ENCODE measurements at regions not wholly inside any gene's neighbourhood (a gene's known extent, or its start where the extent isn't known, plus 50 kb on each side); places are given as distances from the start of the nearest gene placed in this dataset.
A peak's percentile ranks its signal among the peaks of the same experiment; 100 is the strongest.
"Not testable (repeated sequence)": the region's sequence is repeated elsewhere in the genome, so short reads cannot be mapped to it uniquely, and the experiment has no call there.

DNA sequence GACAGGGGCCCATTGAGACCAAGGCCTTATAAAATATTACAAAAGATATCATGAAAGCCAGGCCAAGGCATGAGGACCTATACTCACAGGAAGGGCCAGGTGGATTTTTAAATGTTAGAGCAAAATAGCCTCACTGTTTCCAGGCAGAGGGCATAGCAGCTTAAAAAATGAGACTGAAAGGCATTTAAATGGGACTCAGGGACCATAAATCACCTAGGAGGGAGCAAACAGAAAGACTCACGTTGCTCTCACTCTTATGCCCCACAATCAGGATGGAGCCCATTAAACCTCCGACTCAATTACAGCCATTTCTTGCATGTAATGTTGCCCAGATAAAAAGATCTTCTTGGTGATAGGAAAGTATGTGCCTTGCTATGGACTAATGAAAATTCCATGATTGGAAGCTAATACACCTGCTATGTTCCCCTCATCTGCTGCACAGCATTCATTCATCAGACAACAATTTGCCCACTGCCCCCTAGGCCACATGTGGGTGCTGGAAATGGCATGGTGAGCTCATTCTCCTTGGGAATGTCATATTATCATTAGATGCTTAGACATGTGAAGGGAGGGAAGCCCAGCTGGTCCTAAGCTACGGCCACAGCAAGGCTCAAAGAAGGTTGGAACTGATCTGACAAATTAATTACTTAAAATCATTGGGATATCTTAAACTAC is 128.6 kb upstream of the GRIA1 start:
- H3K4me1 ChIP-seq (ENCODE audit: control insufficient read depth in 1 of 2, insufficient read depth in 2 of 2, low read length in 2 of 2), result no peaks in the 10 kb centered on the region
- intact Hi-C loops (cut with DNase I), result no loop called here
- DNase-seq (no peak), ATAC-seq (ENCODE audit: low FRiP score) (no peak)
- H3K27me3 ChIP-seq (ENCODE audit: control insufficient read depth in 1 of 2, insufficient read depth in 2 of 2, low read length in 1 of 2), result no peaks in the 10 kb centered on the region
- no peaks in the 10 kb centered on the region for H3K36me3 ChIP-seq (ENCODE audit: control insufficient read depth in 1 of 2, insufficient read depth in 2 of 2, low read length in 1 of 2)
- WGBS, 2 donors, result 85 to 88% methylated on average over 3 of the region's 3 CpGs
- H3K4me3 ChIP-seq (ENCODE audit: low read length in 2 of 2), result no peak overlapping the region
- H3K9me3 ChIP-seq (ENCODE audit: control insufficient read depth, low read length), result no peaks in the 10 kb centered on the region
- H3K27ac ChIP-seq (ENCODE audit: low read depth in 1 of 2, low read length in 2 of 2), result no peak overlapping the region

DNA sequence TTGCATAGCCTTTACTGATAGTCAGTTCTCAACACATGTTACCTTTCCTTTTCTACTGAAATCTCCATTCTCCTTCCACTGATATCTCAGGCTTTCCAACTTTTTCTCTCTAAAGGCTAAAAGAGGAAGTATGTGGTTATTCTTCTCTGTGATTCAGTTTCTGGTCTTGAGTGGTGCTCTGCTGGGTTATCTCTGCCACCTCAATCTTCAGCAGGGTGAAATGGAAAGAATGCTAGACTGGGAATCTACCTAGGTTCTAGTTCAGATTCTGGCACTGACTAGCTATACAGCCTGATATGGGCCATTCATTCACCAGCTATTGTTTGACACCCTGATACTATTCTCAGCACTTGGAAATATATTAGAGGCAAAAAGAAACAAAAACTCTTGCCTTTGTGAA is 124.9 kb upstream of the GRIA1 start:
- intact Hi-C loops (cut with DNase I), result no loop called here
- DNase-seq, result no peak
- Histone ChIP-seq H3K9me3 (ENCODE audit: control insufficient read depth, low read length) (no peaks in the 10 kb centered on the region), H3K4me1 (ENCODE audit: control insufficient read depth in 1 of 2, insufficient read depth in 2 of 2, low read length in 2 of 2) (no peaks in the 10 kb centered on the region), H3K27me3 (ENCODE audit: control insufficient read depth in 1 of 2, insufficient read depth in 2 of 2, low read length in 1 of 2) (no peaks in the 10 kb centered on the region), H3K4me3 (ENCODE audit: low read length in 2 of 2) (no peak overlapping the region), H3K36me3 (ENCODE audit: control insufficient read depth in 1 of 2, insufficient read depth in 2 of 2, low read length in 1 of 2) (no peaks in the 10 kb centered on the region), H3K27ac (ENCODE audit: low read depth in 1 of 2, low read length in 2 of 2) (no peak overlapping the region)
- ATAC-seq (ENCODE audit: low FRiP score), result no peak

DNA sequence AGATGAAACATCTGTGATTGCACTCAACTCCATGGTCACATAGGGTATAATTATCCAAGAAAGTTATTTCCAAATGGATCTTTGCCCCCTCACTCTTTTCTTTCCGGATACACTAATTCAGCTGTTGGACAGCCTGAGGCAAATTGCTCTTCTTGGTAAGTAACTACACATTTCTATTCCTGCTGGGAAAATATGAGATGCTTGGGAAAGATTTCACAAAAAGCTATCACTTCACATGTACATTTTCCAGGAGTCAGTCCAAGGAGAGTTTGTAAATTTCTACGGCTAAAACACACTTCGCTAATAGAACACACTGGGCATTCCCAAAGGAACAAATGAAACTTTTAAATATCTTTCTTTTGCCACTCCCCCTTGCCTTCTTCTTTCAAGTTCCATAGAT is 123.0 kb upstream of the GRIA1 start:
- Histone ChIP-seq H3K9me3 (ENCODE audit: control insufficient read depth, low read length) (no peaks in the 10 kb centered on the region), H3K4me1 (ENCODE audit: control insufficient read depth in 1 of 2, insufficient read depth in 2 of 2, low read length in 2 of 2) (no peaks in the 10 kb centered on the region), H3K27ac (ENCODE audit: low read depth in 1 of 2, low read length in 2 of 2) (no peak overlapping the region), H3K27me3 (ENCODE audit: control insufficient read depth in 1 of 2, insufficient read depth in 2 of 2, low read length in 1 of 2) (no peaks in the 10 kb centered on the region), H3K36me3 (ENCODE audit: control insufficient read depth in 1 of 2, insufficient read depth in 2 of 2, low read length in 1 of 2) (no peaks in the 10 kb centered on the region), H3K4me3 (ENCODE audit: low read length in 2 of 2) (no peak overlapping the region)
- intact Hi-C loops (cut with DNase I), result no loop called here
- no peak for DNase-seq
- no peak for ATAC-seq (ENCODE audit: low FRiP score)
- WGBS, 2 donors, result 53 to 69% methylated on average over 3 of the region's 3 CpGs

DNA sequence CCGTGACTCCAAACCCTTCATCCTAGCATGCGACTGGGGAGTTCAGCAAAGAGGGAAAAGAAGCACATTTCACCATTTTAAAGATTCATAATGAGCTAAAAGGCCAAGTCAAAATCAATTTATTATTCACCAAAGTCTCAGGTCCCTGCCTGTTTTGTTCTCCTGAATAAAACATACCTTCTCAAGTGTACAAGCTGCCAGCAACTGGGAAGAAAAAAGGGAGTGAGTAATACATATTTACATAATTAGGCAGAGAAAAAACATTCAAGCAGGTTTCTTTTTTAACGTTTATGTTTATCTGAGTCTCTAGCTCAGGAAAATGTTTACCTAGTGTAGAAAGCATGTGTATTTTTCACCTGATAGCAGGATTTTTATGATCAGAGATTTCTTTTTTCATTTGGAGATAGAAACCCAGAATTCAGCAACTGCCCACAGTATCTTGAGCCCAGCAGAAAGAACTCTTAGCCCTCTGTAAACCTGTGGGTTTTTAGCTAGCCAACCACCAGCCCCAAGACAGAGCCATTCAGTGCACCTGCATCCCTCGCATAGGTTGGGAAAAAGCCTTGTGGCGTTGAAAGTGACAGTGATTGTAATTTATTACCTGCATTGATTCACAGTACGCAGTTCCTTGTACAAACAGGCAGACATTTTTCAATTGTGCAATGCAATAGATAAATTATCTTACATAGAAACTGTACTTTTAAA is 117.9 kb upstream of the GRIA1 start:
- no peaks in the 10 kb centered on the region for H3K9me3 ChIP-seq (ENCODE audit: control insufficient read depth, low read length)
- ATAC-seq (ENCODE audit: low FRiP score), result no peak
- DNase-seq, result no peak
- no peak overlapping the region for H3K27ac ChIP-seq (ENCODE audit: low read depth in 1 of 2, low read length in 2 of 2)
- no peaks in the 10 kb centered on the region for H3K4me1 ChIP-seq (ENCODE audit: control insufficient read depth in 1 of 2, insufficient read depth in 2 of 2, low read length in 2 of 2)
- H3K36me3 ChIP-seq (ENCODE audit: control insufficient read depth in 1 of 2, insufficient read depth in 2 of 2, low read length in 1 of 2), result no peaks in the 10 kb centered on the region
- no peak overlapping the region for H3K4me3 ChIP-seq (ENCODE audit: low read length in 2 of 2)
- 64 to 73% methylated on average over 6 of the region's 6 CpGs for WGBS, 2 donors
- H3K27me3 ChIP-seq (ENCODE audit: control insufficient read depth in 1 of 2, insufficient read depth in 2 of 2, low read length in 1 of 2), result no peaks in the 10 kb centered on the region
- intact Hi-C loops (cut with DNase I), result no loop called here

DNA sequence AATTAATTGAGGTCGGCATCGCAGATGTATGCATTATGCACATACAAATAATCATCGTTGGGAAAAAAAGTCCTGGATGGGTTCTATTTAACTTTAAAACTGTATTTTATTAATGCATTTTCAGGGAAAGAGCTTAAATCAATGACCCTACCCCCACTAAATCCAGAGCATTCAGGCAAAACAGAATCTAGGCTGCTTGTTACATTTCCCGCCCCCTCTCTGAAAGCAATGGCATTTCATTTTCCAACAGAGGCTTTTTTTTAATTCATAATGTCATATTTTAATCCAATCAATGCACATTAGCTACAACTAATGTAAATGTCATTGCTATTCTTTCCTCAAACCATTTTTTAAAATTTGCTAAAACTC is 117.4 kb upstream of the GRIA1 start:
- no peak overlapping the region for H3K27ac ChIP-seq (ENCODE audit: low read depth in 1 of 2, low read length in 2 of 2)
- DNase-seq, result no peak
- no peaks in the 10 kb centered on the region for H3K27me3 ChIP-seq (ENCODE audit: control insufficient read depth in 1 of 2, insufficient read depth in 2 of 2, low read length in 1 of 2)
- H3K36me3 ChIP-seq (ENCODE audit: control insufficient read depth in 1 of 2, insufficient read depth in 2 of 2, low read length in 1 of 2), result no peaks in the 10 kb centered on the region
- ATAC-seq (ENCODE audit: low FRiP score), result no peak
- no peak overlapping the region for H3K4me3 ChIP-seq (ENCODE audit: low read length in 2 of 2)
- H3K4me1 ChIP-seq (ENCODE audit: control insufficient read depth in 1 of 2, insufficient read depth in 2 of 2, low read length in 2 of 2), result no peaks in the 10 kb centered on the region
- intact Hi-C loops (cut with DNase I), result no loop called here
- 86 to 89% methylated on average over 4 of the region's 4 CpGs for WGBS, 2 donors
- H3K9me3 ChIP-seq (ENCODE audit: control insufficient read depth, low read length), result no peaks in the 10 kb centered on the region

DNA sequence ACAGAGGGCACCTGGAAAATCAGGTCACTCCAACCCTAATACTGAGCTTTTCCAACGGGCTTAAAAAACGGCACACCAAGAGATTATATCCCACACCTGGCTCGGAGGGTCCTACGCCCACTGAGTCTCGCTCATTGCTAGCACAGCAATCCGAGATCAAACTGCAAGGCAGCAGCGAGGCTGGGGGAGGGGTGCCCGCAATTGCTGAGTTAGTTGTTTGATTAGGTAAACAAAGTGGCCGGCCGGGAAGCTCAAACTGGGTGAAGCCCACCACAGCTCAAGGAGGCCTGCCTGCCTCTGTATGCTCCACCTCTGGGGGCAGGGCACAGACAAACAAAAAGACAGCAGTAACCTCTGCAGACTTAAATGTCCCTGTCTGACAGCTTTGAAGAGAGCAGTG is 108.8 kb upstream of the GRIA1 start:
- H3K27ac ChIP-seq (ENCODE audit: low read depth in 1 of 2, low read length in 2 of 2); H3K9me3 ChIP-seq (ENCODE audit: control insufficient read depth, low read length); H3K27me3 ChIP-seq (ENCODE audit: control insufficient read depth in 1 of 2, insufficient read depth in 2 of 2, low read length in 1 of 2); H3K4me3 ChIP-seq (ENCODE audit: low read length in 2 of 2); ATAC-seq (ENCODE audit: low FRiP score); H3K36me3 ChIP-seq (ENCODE audit: control insufficient read depth in 1 of 2, insufficient read depth in 2 of 2, low read length in 1 of 2); H3K4me1 ChIP-seq (ENCODE audit: control insufficient read depth in 1 of 2, insufficient read depth in 2 of 2, low read length in 2 of 2); intact Hi-C loops (cut with DNase I); DNase-seq: not testable (repeated sequence)
- WGBS, 2 donors, result 92 to 95% methylated on average over 10 of the region's 10 CpGs

DNA sequence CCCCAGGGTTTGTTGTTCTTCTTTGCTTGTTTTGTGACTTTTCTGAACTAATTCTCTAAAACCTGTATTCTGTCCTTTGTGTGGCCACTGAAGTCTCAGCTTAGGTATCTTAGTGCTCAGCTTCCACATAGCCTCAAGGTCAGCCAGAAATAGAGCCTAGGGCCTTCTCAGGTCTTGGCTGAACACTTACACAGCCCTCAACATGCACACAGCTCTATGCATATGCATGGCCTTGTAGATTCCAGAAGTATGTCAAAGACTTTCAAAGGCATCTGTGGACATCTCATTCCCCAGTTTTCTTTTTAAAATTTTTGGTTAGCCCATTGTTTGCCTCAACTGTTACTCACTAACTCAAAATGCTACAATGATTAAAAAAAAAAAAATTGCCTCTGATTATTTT is 99.9 kb upstream of the GRIA1 start:
- H3K4me3 ChIP-seq (ENCODE audit: low read length in 2 of 2), result no peak overlapping the region
- H3K4me1 ChIP-seq (ENCODE audit: control insufficient read depth in 1 of 2, insufficient read depth in 2 of 2, low read length in 2 of 2), result no peaks in the 10 kb centered on the region
- no peak for ATAC-seq (ENCODE audit: low FRiP score)
- no peaks in the 10 kb centered on the region for H3K36me3 ChIP-seq (ENCODE audit: control insufficient read depth in 1 of 2, insufficient read depth in 2 of 2, low read length in 1 of 2)
- H3K27ac ChIP-seq (ENCODE audit: low read depth in 1 of 2, low read length in 2 of 2), result no peak overlapping the region
- intact Hi-C loops (cut with DNase I), result loop anchor here (5.0 to 10.0 kb wide), 4 partner anchors 43 to 574 kb away; no protein-coding TSS in a partner anchor
- DNase-seq, result no peak
- H3K27me3 ChIP-seq (ENCODE audit: control insufficient read depth in 1 of 2, insufficient read depth in 2 of 2, low read length in 1 of 2), result no peaks in the 10 kb centered on the region
- H3K9me3 ChIP-seq (ENCODE audit: control insufficient read depth, low read length), result no peaks in the 10 kb centered on the region

DNA sequence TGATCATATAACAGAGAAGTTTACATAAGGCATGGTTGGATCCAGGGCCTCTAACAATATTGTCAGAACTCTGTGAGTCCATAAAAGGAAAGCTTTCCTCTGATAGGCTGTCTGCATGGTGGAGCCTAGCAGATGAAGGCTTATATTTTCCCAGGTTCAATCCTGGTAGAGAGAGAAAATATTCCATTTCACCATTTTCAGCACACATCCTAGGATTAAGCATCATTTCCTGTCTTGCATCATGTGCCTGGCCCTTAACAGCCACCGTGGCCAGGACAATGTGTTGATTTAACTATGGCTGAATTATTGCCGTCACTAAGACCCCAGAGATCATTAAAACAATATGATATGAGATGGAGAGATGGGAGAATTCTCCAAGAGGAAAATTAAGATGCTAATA is 90.9 kb upstream of the GRIA1 start:
- intact Hi-C loops (cut with DNase I), result loop anchor here (5.0 to 10.0 kb wide), 4 partner anchors 57 to 565 kb away; no protein-coding TSS in a partner anchor
- peak; percentile 33 for ATAC-seq (ENCODE audit: low FRiP score)
- Histone ChIP-seq H3K9me3 (ENCODE audit: control insufficient read depth, low read length) (no peaks in the 10 kb centered on the region), H3K27ac (ENCODE audit: low read depth in 1 of 2, low read length in 2 of 2) (peak overlapping the region; percentile 57 to 59), H3K4me3 (ENCODE audit: low read length in 2 of 2) (no peak overlapping the region), H3K4me1 (ENCODE audit: control insufficient read depth in 1 of 2, insufficient read depth in 2 of 2, low read length in 2 of 2) (peaks cover 0 to 10% of the 10 kb centered on the region in 2 donors), H3K27me3 (ENCODE audit: control insufficient read depth in 1 of 2, insufficient read depth in 2 of 2, low read length in 1 of 2) (no peaks in the 10 kb centered on the region), H3K36me3 (ENCODE audit: control insufficient read depth in 1 of 2, insufficient read depth in 2 of 2, low read length in 1 of 2) (no peaks in the 10 kb centered on the region)
- no peak for DNase-seq
- WGBS, 2 donors, result 7 to 13% methylated on average over 2 of the region's 2 CpGs

DNA sequence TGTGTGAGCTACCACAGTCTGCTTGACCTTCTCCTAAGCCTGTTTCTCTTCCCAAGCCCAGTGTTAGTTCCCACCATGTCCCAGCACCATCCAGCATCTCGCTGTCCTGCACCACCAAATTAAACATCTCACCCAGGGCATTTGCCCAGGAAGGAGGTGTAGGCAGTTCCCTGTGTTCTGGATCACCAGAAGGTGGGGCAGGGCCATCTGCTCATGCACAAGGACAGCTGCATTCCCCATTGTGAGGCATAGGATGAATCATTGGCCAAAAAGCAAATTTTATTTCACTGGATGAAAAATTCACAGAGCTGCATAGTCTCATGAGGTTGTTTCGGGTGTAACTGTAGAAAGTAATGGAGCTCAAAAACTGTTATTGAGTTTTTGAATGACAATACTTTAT is 89.5 kb upstream of the GRIA1 start:
- ATAC-seq (ENCODE audit: low FRiP score) (no peak), DNase-seq (no peak)
- no peaks in the 10 kb centered on the region for H3K9me3 ChIP-seq (ENCODE audit: control insufficient read depth, low read length)
- no peak overlapping the region for H3K4me3 ChIP-seq (ENCODE audit: low read length in 2 of 2)
- intact Hi-C loops (cut with DNase I), result no loop called here
- no peaks in the 10 kb centered on the region for H3K36me3 ChIP-seq (ENCODE audit: control insufficient read depth in 1 of 2, insufficient read depth in 2 of 2, low read length in 1 of 2)
- H3K27ac ChIP-seq (ENCODE audit: low read depth in 1 of 2, low read length in 2 of 2), result no peak overlapping the region
- H3K27me3 ChIP-seq (ENCODE audit: control insufficient read depth in 1 of 2, insufficient read depth in 2 of 2, low read length in 1 of 2), result no peaks in the 10 kb centered on the region
- WGBS, 2 donors, result 91 to 95% methylated on average over 2 of the region's 2 CpGs
- peaks cover 0 to 10% of the 10 kb centered on the region in 2 donors for H3K4me1 ChIP-seq (ENCODE audit: control insufficient read depth in 1 of 2, insufficient read depth in 2 of 2, low read length in 2 of 2)
